GM18873 (cell line): ENCODE measurements at regions not wholly inside any gene's neighbourhood (a gene's known extent, or its start where the extent isn't known, plus 50 kb on each side); places are given as distances from the start of the nearest gene placed in this dataset.

Experiments
- ATAC-seq: cut with Tn5 transposase; IDR thresholded peaks from one replicate; pipeline ENCODE4 v1.9.1; 2021; ENCODE audit warnings: mild to moderate bottlenecking, moderate library complexity, moderate number of reproducible peaks; ENCODE audit not compliant: unreplicated experiment, low FRiP score

- ATAC-seq = no peak
Measured at GRCh38 chr1:37403166-37403565, 71.2 kb upstream of the ZC3H12A start.

GRCh38 chr1:37404711-37405110 lies 69.7 kb upstream of the ZC3H12A start:
- no peak for ATAC-seq

GRCh38 chr1:37410105-37410504 lies 64.3 kb upstream of the ZC3H12A start:
- no peak for ATAC-seq

- no peak for ATAC-seq
Measured at GRCh38 chr1:37410815-37411214, 63.6 kb upstream of the ZC3H12A start.

GRCh38 chr1:37415611-37416244 lies 58.7 kb upstream of the ZC3H12A start:
- ATAC-seq = no peak

GRCh38 chr1:37420456-37420855 lies 53.9 kb upstream of the ZC3H12A start:
- ATAC-seq = no peak

- ATAC-seq = no peak
Measured at GRCh38 chr1:37423810-37424209, 50.6 kb upstream of the ZC3H12A start.

- ATAC-seq = no peak
Measured at GRCh38 chr1:37424523-37424922, 49.9 kb upstream of the ZC3H12A start.
